ENCODE measurements at regions not wholly inside any gene's neighbourhood (a gene's known extent, or its start where the extent isn't known, plus 50 kb on each side); places are given as distances from the start of the nearest gene placed in this dataset.
A peak's percentile ranks its signal among the peaks of the same experiment; 100 is the strongest.

DNA sequence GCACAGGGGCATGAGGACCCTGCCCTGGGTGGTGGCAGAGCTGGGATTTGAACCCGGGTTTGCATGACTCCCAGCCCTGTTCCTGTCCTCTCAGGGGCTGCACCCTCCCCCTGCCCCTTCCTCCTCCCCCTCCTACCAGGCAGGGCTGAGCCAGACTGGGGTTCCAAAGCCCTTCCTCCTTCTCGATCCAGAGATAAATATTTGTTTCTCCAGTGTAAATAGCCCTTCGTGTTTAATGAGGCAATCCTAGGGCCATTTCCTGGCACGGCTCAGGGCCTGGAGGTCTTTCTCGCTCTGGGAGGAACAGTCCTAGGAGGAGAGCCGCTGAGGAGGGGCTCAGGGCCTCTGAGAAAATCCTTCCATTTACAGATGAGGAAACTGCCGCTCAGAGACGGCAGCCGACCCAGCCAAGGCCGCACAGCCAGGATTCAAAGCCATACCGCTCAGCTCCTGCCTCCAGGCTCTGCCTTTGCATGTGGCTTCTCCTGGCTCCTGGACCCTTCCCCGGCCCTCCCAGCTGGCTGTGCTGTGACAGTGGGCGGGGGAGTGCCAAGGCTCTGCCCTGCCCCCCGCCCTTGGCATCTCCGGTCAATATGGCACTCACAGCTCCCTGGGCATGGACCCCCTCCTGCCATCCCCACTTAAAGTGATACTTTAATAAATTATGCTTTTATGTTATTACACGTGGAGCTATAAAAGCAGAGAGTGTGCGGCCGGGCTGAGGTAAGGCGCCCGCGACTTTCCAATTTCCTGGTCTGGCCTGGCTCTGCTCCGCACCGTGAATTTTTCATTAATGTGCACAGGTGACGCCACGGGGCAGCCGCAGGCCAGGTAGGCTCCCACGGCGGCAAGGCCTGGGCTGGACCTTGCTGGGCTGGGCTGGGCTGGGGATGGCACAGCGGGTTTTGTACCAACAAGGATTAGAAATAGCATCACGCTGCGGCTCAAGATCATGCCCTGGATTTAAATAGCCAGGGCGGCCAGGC, 114.7 kb upstream of the WNT4 start:
- Mint-ChIP-seq H3K4me1 (peaks cover 44% of the 10 kb centered on the region), H3K36me3 (no peaks in the 10 kb centered on the region), H3K9me3 (no peaks in the 10 kb centered on the region), H3K4me3 (no peak overlapping the region), H3K27me3 (ENCODE audit: low read depth) (no peaks in the 10 kb centered on the region), H3K27ac (peak overlapping the region; percentile 61)
- TF ChIP-seq, protein P1, sequence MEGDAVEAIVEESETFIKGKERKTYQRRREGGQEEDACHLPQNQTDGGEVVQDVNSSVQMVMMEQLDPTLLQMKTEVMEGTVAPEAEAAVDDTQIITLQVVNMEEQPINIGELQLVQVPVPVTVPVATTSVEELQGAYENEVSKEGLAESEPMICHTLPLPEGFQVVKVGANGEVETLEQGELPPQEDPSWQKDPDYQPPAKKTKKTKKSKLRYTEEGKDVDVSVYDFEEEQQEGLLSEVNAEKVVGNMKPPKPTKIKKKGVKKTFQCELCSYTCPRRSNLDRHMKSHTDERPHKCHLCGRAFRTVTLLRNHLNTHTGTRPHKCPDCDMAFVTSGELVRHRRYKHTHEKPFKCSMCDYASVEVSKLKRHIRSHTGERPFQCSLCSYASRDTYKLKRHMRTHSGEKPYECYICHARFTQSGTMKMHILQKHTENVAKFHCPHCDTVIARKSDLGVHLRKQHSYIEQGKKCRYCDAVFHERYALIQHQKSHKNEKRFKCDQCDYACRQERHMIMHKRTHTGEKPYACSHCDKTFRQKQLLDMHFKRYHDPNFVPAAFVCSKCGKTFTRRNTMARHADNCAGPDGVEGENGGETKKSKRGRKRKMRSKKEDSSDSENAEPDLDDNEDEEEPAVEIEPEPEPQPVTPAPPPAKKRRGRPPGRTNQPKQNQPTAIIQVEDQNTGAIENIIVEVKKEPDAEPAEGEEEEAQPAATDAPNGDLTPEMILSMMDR (IDR thresholded peaks at IDR 0.05; ENCODE audit: unreplicated experiment) = no peak
- no peak for DNase-seq (ENCODE audit: low spot score in 2 of 2, unreplicated experiment in 2 of 2)

DNA sequence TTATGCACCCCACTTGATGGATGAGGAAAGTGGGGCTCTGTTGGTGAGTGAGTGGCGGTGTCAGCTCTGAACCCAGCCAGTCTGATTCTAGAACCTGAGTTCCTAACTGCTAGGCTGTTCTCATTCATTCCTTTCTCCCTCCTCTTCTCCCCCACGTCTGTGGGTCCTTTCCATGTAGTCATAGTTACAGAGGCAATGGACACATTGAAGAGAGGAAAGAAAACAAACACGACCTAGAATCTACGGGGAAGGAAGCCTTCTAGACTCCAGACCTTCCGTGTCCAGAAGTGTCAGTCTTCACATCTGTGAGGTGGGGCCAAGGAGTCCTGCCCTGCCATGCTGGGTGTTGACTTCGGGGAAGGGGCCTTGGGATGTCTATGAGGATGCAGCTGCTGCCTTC, 115.8 kb upstream of the WNT4 start:
- Mint-ChIP-seq H3K9me3 (no peaks in the 10 kb centered on the region), H3K27ac (no peak overlapping the region), H3K36me3 (no peaks in the 10 kb centered on the region), H3K27me3 (ENCODE audit: low read depth) (no peaks in the 10 kb centered on the region), H3K4me1 (peaks cover 34% of the 10 kb centered on the region), H3K4me3 (no peak overlapping the region)
- TF ChIP-seq, protein P1 (IDR thresholded peaks at IDR 0.05; ENCODE audit: unreplicated experiment) = no peak
- no peak for DNase-seq (ENCODE audit: low spot score in 2 of 2, unreplicated experiment in 2 of 2)

DNA sequence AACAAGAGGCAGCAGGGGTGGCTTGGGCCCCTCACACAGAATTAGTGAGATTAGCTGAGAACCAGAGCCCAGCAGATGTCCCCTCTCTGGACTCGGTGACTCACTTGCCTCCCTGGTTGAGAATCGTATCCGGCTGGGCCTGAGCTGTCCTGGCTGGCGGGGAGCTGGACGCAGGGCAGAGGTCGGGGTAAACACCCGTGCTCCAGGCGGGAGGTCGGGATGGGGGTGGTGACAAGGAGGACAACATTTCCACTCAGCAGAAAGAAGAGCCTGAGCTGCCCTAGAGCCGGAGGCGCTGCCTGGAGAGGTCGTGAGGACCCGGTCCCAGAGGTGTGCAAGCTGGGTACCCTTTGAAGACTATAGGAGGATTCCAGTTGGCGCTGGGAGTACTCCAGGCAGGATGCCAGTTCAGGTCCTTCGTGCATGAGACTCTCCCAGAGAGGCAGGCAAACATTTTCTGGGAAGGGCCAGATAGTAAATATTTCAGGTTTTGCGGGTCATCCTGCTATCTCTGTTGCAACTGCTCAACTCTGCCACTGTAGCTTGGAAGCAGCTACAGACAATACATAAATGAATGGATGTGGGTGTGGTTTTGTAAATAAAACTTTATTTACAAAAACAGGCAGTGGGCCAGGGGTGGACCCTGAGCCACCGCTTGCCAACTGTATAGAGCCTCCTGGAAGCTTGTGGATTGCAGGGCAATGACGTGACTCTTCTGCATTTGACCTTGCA, 116.8 kb upstream of the WNT4 start:
- no peak for DNase-seq (ENCODE audit: low spot score in 2 of 2, unreplicated experiment in 2 of 2)
- H3K4me3 Mint-ChIP-seq = no peak overlapping the region
- no peaks in the 10 kb centered on the region for H3K9me3 Mint-ChIP-seq
- H3K36me3 Mint-ChIP-seq = no peaks in the 10 kb centered on the region
- H3K4me1 Mint-ChIP-seq = peaks cover 34% of the 10 kb centered on the region
- no peaks in the 10 kb centered on the region for H3K27me3 Mint-ChIP-seq (ENCODE audit: low read depth)
- TF ChIP-seq, protein P1 (IDR thresholded peaks at IDR 0.05; ENCODE audit: unreplicated experiment) = no peak
- no peak overlapping the region for H3K27ac Mint-ChIP-seq

DNA sequence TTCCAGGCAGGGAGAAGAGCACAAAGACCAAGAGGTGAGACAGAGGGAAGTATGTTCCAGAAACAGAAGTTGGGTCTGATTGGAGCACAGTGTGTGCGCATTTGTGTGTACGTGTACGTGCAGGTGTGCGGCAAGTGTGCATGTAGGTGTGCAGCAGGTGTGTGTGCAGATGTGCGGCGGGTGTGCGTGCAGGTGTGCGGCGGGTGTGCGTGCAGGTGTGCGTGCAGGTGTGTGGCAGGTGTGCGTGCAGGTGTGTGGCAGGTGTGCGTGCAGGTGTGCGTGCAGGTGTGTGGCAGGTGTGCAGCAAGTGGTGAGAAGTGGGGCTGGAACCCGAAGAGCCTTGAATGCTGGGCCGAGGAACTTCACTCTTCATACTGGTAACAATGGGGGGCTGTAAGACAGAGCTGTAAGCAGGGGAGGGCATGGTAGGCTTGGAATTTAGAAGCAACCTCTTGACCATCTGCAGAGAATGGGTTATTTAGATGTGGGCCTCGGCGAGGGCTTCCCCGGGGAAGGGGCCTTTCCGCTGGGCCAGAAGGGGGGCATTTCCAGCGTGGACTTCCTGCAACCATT, 118.0 kb upstream of the WNT4 start:
- H3K4me3 Mint-ChIP-seq = no peak overlapping the region
- H3K4me1 Mint-ChIP-seq = peaks cover 40% of the 10 kb centered on the region
- TF ChIP-seq, protein P1 (IDR thresholded peaks at IDR 0.05; ENCODE audit: unreplicated experiment) = no peak
- H3K36me3 Mint-ChIP-seq = no peaks in the 10 kb centered on the region
- H3K27me3 Mint-ChIP-seq (ENCODE audit: low read depth) = no peaks in the 10 kb centered on the region
- DNase-seq (ENCODE audit: low spot score in 2 of 2, unreplicated experiment in 2 of 2) = no peak
- no peak overlapping the region for H3K27ac Mint-ChIP-seq
- no peaks in the 10 kb centered on the region for H3K9me3 Mint-ChIP-seq

DNA sequence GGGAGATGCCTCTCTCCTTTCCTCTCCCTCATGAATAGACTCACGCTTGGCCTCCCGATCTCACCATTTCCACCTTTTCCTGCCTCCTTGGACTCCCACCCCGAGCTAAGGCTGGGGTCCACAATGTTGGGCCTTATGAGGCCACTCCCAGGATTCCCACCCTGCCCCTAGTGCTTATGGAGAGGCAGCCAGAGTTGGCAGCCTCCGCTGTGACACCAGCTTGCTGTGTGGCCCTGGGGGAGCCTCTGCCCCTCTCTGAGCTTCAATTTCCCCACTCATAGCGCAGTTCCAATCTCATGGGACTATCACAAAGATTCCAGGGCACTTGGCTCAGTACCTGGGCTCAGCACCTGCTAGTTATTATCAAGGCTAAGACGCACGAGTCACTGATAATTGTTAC, 118.7 kb upstream of the WNT4 start:
- no peaks in the 10 kb centered on the region for H3K9me3 Mint-ChIP-seq
- H3K27ac Mint-ChIP-seq = no peak overlapping the region
- no peaks in the 10 kb centered on the region for H3K27me3 Mint-ChIP-seq (ENCODE audit: low read depth)
- TF ChIP-seq, protein P1 (IDR thresholded peaks at IDR 0.05; ENCODE audit: unreplicated experiment) = no peak
- no peak overlapping the region for H3K4me3 Mint-ChIP-seq
- H3K4me1 Mint-ChIP-seq = peaks cover 40% of the 10 kb centered on the region
- no peak for DNase-seq (ENCODE audit: low spot score in 2 of 2, unreplicated experiment in 2 of 2)
- no peaks in the 10 kb centered on the region for H3K36me3 Mint-ChIP-seq

Measured in mesothelial cell of epicardium (in vitro differentiated cells).